WI38 (cell line): ENCODE measurements at regions not wholly inside any gene's neighbourhood (a gene's known extent, or its start where the extent isn't known, plus 50 kb on each side); places are given as distances from the start of the nearest gene placed in this dataset.

ENCODE experiments used
- H3K4me3 ChIP-seq: 2 replicates; pipeline ENCODE4 v1.5.1; 2011; ENCODE audit warnings: low read depth, mild to moderate bottlenecking, control low read depth, low read length
- CTCF ChIP-seq: IDR thresholded peaks from 2 replicates; pipeline ENCODE4 v1.5.1; 2012; ENCODE audit warnings: low read depth, mild to moderate bottlenecking, control low read depth, low read length

- H3K4me3 ChIP-seq, result no peak overlapping the region
- TF ChIP-seq CTCF, result no peak
Measured at GRCh38 chr15:70260580-70260979, 162.9 kb upstream of the TLE3 start.

GRCh38 chr15:70259640-70260508 lies 162.2 kb upstream of the TLE3 start:
- no peak overlapping the region for H3K4me3 ChIP-seq
- no peak for TF ChIP-seq CTCF

GRCh38 chr15:70259028-70259424 lies 161.3 kb upstream of the TLE3 start:
- H3K4me3 ChIP-seq, result no peak overlapping the region
- no peak for TF ChIP-seq CTCF

GRCh38 chr15:70258369-70259027 lies 160.8 kb upstream of the TLE3 start:
- TF ChIP-seq CTCF, result no peak
- H3K4me3 ChIP-seq, result no peak overlapping the region

- H3K4me3 ChIP-seq, result no peak overlapping the region
- no peak for TF ChIP-seq CTCF
Measured at GRCh38 chr15:70257573-70258248, 160.0 kb upstream of the TLE3 start.

- no peak overlapping the region for H3K4me3 ChIP-seq
- TF ChIP-seq CTCF, result no peak
Measured at GRCh38 chr15:70257047-70257446, 159.3 kb upstream of the TLE3 start.
